ENCODE measurements at regions not wholly inside any gene's neighbourhood (a gene's known extent, or its start where the extent isn't known, plus 50 kb on each side); places are given as distances from the start of the nearest gene placed in this dataset.
"Not testable (repeated sequence)": the region's sequence is repeated elsewhere in the genome, so short reads cannot be mapped to it uniquely, and the experiment has no call there.

DNA sequence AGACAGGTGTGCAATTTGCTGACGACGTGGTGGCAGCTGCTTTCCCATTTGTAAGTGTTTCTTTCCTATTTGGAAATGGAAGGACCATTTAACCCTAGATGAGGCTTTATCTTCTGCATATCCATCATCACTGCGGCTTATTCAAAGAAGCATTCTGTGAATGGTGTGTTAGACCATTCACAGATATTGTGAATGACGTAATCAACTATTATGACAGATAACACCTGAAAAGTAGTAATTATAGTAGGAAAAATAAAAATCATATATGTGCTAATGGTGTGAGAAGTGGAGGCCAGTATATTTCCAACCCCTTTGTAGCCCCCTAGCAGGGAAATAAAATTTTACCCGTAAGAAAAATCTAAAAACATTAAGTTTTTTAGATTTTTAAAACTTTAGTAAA lies 424.5 kb upstream of the CRIM1 start:
- no peak for DNase-seq

- no peak for DNase-seq
Observed at GRCh38 chr2:35929551-35929950, 426.0 kb upstream of the CRIM1 start.

GRCh38 chr2:35920061-35920460 lies 435.5 kb upstream of the CRIM1 start:
- no peak for DNase-seq

GRCh38 chr2:35915261-35915660 lies 440.3 kb upstream of the CRIM1 start:
- DNase-seq, result no peak

GRCh38 chr2:35891936-35892335 lies 463.6 kb upstream of the CRIM1 start:
- peak; percentile 41 for DNase-seq

- DNase-seq, result no peak
Observed at GRCh38 chr2:35891528-35891927, 464.1 kb upstream of the CRIM1 start.

DNA sequence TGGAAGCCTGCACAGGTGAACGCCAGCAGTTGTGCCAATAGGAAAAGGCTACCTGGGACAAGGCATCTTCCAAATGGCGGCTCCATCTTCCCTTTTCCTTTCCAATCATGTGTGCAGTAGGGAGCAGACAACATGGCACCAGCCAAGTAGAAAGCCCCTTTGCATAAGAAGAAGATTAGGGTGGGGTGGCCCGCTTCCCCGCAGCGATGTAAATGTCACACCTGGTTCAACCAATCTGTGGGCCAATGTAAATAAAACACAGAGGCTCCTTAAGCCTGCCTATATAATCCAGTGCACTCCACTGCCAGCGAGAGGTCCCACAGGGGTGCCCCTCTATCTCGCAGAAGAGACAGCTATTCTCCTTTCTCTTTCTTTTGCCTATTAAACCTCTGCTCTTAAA lies 468.4 kb upstream of the CRIM1 start:
- DNase-seq, result no peak

DNA sequence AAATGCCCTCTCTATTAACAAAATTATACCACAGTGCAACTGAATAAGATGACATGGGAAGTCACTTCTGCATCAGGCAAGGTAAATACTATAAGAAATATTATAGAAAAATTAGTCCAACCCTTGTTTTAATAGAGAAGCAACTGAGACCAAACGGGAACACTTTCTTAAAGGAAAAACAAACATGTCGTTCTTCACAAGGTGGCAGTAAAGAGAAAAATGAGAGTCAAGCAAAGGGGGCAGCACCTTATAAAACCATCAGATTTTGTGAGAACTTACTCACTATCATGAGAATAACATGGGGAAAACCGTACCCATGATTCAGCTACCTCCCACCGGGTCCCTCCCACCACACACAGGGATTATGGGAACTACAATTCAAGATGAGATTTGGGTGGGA lies 481.7 kb upstream of the CRIM1 start:
- DNase-seq, result no peak

GRCh38 chr2:35871672-35872071 lies 483.9 kb upstream of the CRIM1 start:
- no peak for DNase-seq

- DNase-seq, result no peak
Observed at GRCh38 chr2:35870713-35871112, 484.9 kb upstream of the CRIM1 start.

DNA sequence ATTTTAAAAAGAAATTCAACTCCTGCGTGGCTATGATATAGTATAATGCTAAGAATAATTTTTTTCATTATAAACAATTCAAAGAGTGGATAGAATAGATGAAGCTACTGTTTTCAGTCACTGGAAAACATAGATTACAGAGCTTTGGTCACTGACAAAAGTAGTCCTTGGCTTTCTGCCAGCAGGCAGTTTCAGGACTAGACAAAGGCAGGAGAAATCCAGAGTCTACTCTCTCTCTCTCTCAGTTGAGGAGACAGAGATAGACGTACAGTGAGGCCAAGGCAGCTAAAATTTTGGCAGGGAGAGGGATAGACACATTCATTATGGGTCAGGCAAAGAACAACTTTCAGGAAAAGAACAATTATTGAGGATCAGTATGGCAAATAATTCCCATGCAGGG lies 491.4 kb upstream of the CRIM1 start:
- DNase-seq, result no peak

DNA sequence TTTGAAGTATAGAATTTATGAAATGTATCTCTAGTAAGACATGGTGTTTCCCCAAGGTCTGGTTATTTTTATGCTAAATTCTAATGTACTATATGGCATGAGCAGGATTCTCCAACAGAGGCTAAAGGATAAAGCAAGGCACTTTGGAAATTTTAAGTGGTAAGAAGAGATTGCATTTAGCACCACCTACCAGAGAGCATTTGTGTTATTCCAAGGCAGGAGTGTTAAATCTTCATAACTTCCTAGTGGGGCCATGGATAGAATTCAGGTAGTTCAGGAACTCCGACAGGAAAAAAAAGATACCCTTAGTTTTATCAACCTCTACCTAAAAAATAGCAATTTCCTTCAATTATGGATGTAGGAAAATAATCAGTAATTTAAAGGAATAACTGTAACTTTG lies 497.4 kb upstream of the CRIM1 start:
- no peak for DNase-seq

- DNase-seq, result no peak
Observed at GRCh38 chr2:35857498-35857897, 498.1 kb upstream of the CRIM1 start.

- no peak for DNase-seq
Observed at GRCh38 chr2:35831385-35831784, 524.2 kb upstream of the CRIM1 start.

GRCh38 chr2:35830833-35831232 lies 524.7 kb upstream of the CRIM1 start:
- DNase-seq, result no peak

DNA sequence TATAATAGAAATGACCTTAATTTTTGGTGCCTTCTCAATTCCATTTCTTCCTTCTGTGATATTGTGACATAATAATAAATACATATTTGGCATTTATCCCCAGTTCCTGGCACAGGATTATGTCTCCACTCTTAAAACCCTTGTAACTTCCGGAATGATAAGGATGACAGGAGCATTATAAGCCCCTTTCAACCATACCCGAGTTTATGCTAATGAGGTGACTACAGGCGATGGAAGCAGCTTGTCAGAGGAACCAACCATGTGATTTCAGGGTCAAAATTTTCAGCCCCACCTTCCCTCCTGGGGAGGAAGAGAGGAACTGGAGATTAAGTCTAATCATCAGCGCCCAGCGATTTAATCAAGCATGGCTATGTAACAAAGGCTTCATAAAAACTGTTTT lies 528.5 kb upstream of the CRIM1 start:
- no peak for DNase-seq

GRCh38 chr2:35822716-35823115 lies 532.9 kb upstream of the CRIM1 start:
- no peak for DNase-seq

DNA sequence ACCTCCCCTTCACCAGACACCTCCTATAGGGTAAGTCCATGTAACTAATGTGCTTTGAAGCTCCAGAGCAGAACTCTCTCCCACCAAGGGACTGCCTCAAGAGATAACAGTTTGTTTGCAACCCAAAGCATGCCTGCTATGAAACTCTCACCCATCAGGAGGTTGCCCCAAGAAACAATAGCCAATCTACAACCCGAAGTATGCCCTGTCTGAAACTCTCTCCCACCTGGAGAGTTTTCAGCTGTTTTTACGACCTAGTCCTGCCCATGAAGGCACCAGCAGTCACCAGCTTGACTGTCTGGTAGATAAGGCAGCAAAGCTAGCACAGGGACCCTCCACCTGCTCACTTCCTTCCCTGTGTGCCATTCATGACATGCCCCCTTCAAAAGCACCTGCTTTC lies 533.9 kb upstream of the CRIM1 start:
- no peak for DNase-seq

GRCh38 chr2:35820391-35820790 lies 535.2 kb upstream of the CRIM1 start:
- DNase-seq, result no peak

GRCh38 chr2:35819033-35819432 lies 536.5 kb upstream of the CRIM1 start:
- DNase-seq, result no peak

- not testable (repeated sequence) for DNase-seq
Observed at GRCh38 chr2:35818359-35818758, 537.2 kb upstream of the CRIM1 start.

DNA sequence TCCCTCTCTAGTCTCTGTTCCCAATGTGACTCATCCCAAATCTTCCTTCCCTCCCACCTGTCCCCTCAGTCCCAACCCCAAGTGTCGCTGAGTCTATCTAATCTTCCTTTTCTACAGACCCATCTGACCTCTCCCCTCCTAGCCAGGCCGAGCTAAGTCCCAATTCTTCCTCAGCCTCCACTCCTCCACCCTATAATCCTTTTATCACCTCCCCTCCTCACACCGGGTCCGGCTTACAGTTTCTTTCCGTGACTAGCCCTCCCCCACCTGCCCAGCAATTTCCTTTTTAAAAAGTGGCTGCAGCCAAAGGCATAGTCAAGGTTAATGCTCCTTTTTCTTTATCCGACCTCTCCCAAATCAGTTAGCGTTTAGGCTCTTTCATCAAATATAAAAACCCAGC lies 541.0 kb upstream of the CRIM1 start:
- DNase-seq, result not testable (repeated sequence)

- no peak for DNase-seq
Observed at GRCh38 chr2:35803126-35803525, 552.5 kb upstream of the CRIM1 start.

- DNase-seq, result no peak
Observed at GRCh38 chr2:35794796-35795450, 560.7 kb upstream of the CRIM1 start.

- DNase-seq, result no peak
Observed at GRCh38 chr2:35790292-35790691, 565.3 kb upstream of the CRIM1 start.

- DNase-seq, result no peak
Observed at GRCh38 chr2:35788543-35788942, 567.0 kb upstream of the CRIM1 start.
